ENCODE measurements at regions not wholly inside any gene's neighbourhood (a gene's known extent, or its start where the extent isn't known, plus 50 kb on each side); places are given as distances from the start of the nearest gene placed in this dataset.

DNA sequence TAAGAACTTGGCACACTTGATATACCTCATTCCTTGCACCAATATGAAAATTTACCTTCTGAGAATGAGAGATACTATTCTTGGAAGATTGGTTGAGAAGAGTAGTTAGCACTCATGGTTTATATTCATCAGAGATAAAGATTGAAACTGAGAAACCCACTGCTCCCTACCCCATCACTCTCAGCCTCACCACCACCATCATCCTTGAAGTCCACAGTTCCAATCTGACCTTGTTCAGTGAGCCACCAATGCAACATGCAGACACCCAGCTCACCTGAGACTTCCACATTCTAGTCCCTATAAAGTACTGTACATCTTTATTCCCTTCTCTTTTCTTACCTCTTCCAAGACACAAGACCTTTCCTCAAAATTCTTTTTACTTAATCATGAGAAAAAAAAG, 869.0 kb downstream of the TRIB2 start:
- ChIA-PET CTCF (interaction anchor here (0.6 kb wide), 1 partner anchor 14 kb away, joined by 3 read pairs; no protein-coding TSS in a partner anchor), POLR2A (ENCODE audit: low non-redundant PET) (no interaction called here)
- TF ChIP-seq CTCF (conservative IDR thresholded peaks at IDR 0.05; ENCODE audit: low read depth), result no peak
- no peak overlapping the region for H3K27ac ChIP-seq
- DNase-seq (ENCODE audit: low spot score), result no peak

DNA sequence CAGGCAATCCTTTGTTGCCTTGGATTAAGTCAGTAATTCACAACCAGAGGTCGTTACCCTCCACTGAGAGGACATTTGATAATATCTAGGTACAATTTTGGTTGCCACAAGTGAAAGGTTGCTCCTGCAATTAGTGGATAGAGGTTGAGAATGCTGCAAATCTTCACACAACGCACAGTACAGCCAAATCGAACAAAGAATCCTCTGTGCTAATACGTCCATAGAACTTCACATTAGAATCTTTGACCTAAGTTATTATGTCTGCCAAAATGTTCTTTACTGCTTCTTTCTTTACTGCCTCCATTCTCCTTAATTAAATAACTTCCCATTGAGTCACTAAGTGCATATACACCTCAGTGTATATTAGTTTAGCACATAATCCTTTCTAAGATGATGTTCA, 879.5 kb downstream of the TRIB2 start:
- DNase-seq (ENCODE audit: low spot score), result no peak
- CTCF ChIA-PET, result no interaction called here

DNA sequence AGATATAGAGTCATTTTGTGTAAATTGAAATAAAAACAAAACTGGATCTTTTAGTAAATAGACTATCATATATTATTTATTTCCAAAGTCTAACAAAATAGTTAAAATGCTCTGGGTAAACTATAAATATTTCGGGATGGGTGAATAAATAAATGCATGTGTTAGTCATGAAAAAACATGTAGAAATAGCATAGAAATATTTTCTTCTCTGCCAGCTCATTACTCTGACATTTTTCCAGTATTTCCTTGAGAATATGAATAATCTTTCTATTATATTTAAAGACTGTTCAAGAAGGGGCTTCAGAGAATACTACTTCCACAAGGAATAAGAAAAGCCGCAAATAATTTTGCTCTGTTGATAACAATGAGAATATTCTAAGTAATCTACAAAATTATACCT, 880.4 kb downstream of the TRIB2 start:
- no peak overlapping the region for H3K27ac ChIP-seq
- no peak for DNase-seq (ENCODE audit: low spot score)
- CTCF ChIA-PET, result no interaction called here
- no peak for TF ChIP-seq CTCF (conservative IDR thresholded peaks at IDR 0.05; ENCODE audit: low read depth)
- POLR2A ChIA-PET (ENCODE audit: low non-redundant PET), result no interaction called here

More for the DNA sequence above, 879.5 kb downstream of the TRIB2 start:
- TF ChIP-seq CTCF (conservative IDR thresholded peaks at IDR 0.05; ENCODE audit: low read depth), result no peak
- no peak overlapping the region for H3K27ac ChIP-seq
- POLR2A ChIA-PET (ENCODE audit: low non-redundant PET), result no interaction called here

GRCh38 chr2:13601506-13601905, 884.8 kb downstream of the TRIB2 start:
- H3K27ac ChIP-seq, result no peak overlapping the region
- TF ChIP-seq CTCF (conservative IDR thresholded peaks at IDR 0.05; ENCODE audit: low read depth), result no peak
- ChIA-PET POLR2A (ENCODE audit: low non-redundant PET) (no interaction called here), CTCF (no interaction called here)
- DNase-seq (ENCODE audit: low spot score), result no peak

DNA sequence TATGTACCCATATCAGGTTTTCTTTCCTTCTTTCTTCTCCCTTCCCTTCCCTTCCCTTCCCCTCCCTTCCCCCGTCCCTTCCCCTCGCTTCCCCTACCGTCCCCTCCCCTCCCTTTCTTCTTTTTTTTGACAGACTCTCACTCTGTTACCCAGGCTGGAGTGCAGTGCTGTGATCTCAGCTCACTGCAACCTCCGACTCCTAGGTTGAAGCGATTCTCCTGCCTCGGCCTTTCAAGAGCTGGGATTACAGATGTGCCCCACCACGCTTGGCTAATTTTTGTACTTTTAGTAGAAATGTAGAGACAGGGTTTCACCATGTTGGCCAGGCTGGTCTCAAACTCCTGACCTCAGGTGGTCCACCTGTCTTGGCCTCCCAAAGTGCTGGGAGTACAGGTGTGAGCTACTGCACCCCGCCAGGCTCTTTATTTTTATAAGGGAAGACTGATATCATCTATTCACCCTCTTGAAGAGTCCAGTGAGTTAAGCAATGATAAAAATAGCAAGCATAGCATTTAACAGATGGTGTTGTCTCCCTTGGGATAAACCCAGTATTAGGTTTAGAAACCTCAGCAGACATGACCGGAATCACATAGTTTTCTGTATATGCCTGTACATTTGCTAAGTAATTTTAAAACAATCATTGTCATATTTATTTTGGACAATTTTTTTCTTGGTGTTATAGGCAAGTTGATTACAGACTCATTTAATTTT, 888.4 kb downstream of the TRIB2 start:
- no peak overlapping the region for H3K27ac ChIP-seq
- DNase-seq (ENCODE audit: low spot score), result no peak
- ChIA-PET POLR2A (ENCODE audit: low non-redundant PET) (no interaction called here), CTCF (no interaction called here)
- TF ChIP-seq CTCF (conservative IDR thresholded peaks at IDR 0.05; ENCODE audit: low read depth), result no peak

DNA sequence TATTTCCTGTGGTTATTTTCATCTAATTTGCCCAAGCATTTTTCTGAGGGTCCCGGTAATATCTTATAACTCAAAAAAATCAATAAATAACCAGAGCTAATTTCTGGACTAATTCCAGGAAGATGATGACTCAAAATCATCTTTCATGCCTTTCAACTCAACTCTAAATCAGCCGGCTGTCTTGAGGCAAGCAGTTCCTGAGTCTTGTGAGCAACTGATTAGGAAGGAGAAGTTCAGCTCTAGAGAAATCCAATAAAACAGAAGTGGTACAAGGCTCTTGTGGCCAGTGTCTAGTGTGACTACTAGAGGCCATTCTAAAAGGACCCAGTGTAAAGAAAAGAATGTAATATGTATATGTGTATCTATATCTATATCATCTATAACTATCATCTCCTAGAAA, 890.4 kb downstream of the TRIB2 start:
- CTCF ChIA-PET, result no interaction called here
- POLR2A ChIA-PET (ENCODE audit: low non-redundant PET), result no interaction called here
- no peak overlapping the region for H3K27ac ChIP-seq
- no peak for DNase-seq (ENCODE audit: low spot score)
- no peak for TF ChIP-seq CTCF (conservative IDR thresholded peaks at IDR 0.05; ENCODE audit: low read depth)

All from RWPE1 (cell line).